Mesendoderm (in vitro differentiated cells): ENCODE measurements at regions not wholly inside any gene's neighbourhood (a gene's known extent, or its start where the extent isn't known, plus 50 kb on each side); places are given as distances from the start of the nearest gene placed in this dataset.

Experiments used
- DNase-seq: peaks from one replicate; pipeline ENCODE4 v3.0.0; 2013
- H2AK5ac ChIP-seq: 2 replicates; pipeline ENCODE4 v1.6.1; 2013; ENCODE audit warnings: low read length, inconsistent platforms
- H2BK120ac ChIP-seq: 2 replicates; pipeline ENCODE4 v1.6.1; 2013; ENCODE audit warnings: low read depth, mild to moderate bottlenecking, low read length, moderate library complexity, mixed read lengths
- H2BK15ac ChIP-seq: replicated peaks from 2 replicates; pipeline ENCODE4 v1.6.1; 2013; ENCODE audit warnings: low read depth, mild to moderate bottlenecking, moderate library complexity
- H2BK5ac ChIP-seq: 2 replicates; pipeline ENCODE4 v1.6.1; 2013; ENCODE audit warnings: low read length, inconsistent platforms
- H3K18ac ChIP-seq: 2 replicates; pipeline ENCODE4 v1.6.1; 2013; ENCODE audit warnings: mild to moderate bottlenecking, low read length, mixed read lengths
- H3K23ac ChIP-seq: one replicate; pipeline ENCODE4 v1.6.1; 2013; ENCODE audit warnings: low read length
- H3K27ac ChIP-seq: 2 replicates; pipeline ENCODE4 v1.5.1; 2013; ENCODE audit warnings: low read depth, mild to moderate bottlenecking, inconsistent platforms, low read length, moderate library complexity
- H3K27me3 ChIP-seq: 2 replicates; pipeline ENCODE4 v1.6.1; 2013; ENCODE audit warnings: low read length, control low read depth, mild to moderate bottlenecking, inconsistent platforms; ENCODE audit not compliant: insufficient read depth, poor library complexity
- H3K36me3 ChIP-seq: 2 replicates; pipeline ENCODE4 v1.6.1; 2013; ENCODE audit warnings: low read length, inconsistent platforms; ENCODE audit not compliant: control insufficient read depth, insufficient read depth
- H3K4ac ChIP-seq: one replicate; pipeline ENCODE4 v1.6.1; 2013; ENCODE audit warnings: low read depth, mild to moderate bottlenecking, low read length, moderate library complexity
- H3K4me1 ChIP-seq: 2 replicates; pipeline ENCODE4 v1.6.1; 2013; ENCODE audit warnings: low read depth, low read length, inconsistent platforms; ENCODE audit not compliant: control insufficient read depth
- H3K4me2 ChIP-seq: 2 replicates; pipeline ENCODE4 v1.6.1; 2013; ENCODE audit warnings: low read length
- H3K4me3 ChIP-seq: 2 replicates; pipeline ENCODE4 v1.5.1; 2013; ENCODE audit warnings: mild to moderate bottlenecking, low read length
- H3K56ac ChIP-seq: one replicate; pipeline ENCODE4 v1.6.1; 2013; ENCODE audit warnings: low read length
- H3K79me1 ChIP-seq: 2 replicates; pipeline ENCODE4 v1.6.1; 2013; ENCODE audit warnings: low read length, inconsistent platforms
- H3K79me2 ChIP-seq: 2 replicates; pipeline ENCODE4 v1.6.1; 2013; ENCODE audit warnings: mild to moderate bottlenecking, low read length; ENCODE audit not compliant: control insufficient read depth, insufficient read depth
- H3K9ac ChIP-seq: 2 replicates; pipeline ENCODE4 v1.6.1; 2013; ENCODE audit warnings: low read length, inconsistent platforms
- H4K5ac ChIP-seq: one replicate; pipeline ENCODE4 v1.6.1; 2013; ENCODE audit warnings: low read length
- H4K8ac ChIP-seq: one replicate; pipeline ENCODE4 v1.6.1; 2013; ENCODE audit warnings: low read depth, mild to moderate bottlenecking, control low read depth, low read length, moderate library complexity
- WGBS: extraction: QIAGEN DNeasy Blood & Tissue Kit; methylation state at CpG from one replicate; pipeline ENCODE4 v1.1.7; 2013; ENCODE audit warnings: low lambda C conversion rate, missing lambda C conversion rate; ENCODE audit not compliant: insufficient coverage; ENCODE audit errors: extremely low coverage; 5-methylcytosine and 5-hydroxymethylcytosine counted together

DNA sequence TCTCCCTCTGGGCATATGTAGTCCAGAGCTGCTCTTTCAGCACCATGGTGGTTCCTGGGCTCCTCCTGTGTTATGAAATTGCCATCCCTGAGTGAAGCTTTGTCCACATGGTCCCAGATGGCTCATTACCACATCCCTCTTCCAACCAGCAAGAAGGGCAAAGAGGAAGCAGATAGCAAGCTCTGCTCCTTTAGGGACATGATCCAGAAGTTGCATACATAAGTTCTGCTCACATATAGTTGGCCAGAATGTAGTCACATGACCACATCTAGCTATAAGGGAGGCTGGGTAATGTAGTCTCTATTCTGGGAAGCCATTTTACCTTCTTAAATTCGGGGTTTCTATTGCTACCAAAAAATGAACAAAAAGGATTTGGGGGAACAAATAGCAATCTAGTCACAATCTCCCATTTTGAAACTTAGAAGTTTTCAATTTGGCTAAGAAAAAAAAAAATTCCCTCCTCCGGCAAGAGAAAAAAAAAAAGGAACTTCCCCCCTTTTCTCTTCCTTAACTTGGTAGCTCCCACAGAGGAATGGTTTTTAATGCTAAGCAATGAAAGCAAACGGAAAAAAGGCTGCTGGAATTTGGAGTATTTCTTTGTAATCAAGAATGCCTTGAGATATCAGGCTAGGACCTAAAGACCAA lies 88.2 kb upstream of the USP9X start:
- Histone ChIP-seq H2AK5ac (no peak overlapping the region), H3K79me1 (no peaks in the 10 kb centered on the region), H2BK5ac (no peak overlapping the region), H3K27me3 (no peaks in the 10 kb centered on the region), H3K27ac (no peak overlapping the region), H2BK120ac (no peak overlapping the region), H4K8ac (no peak overlapping the region), H3K9ac (no peak overlapping the region), H3K4me3 (no peak overlapping the region), H3K23ac (no peak overlapping the region), H2BK15ac (no peak overlapping the region), H3K36me3 (no peaks in the 10 kb centered on the region), H3K4ac (no peak overlapping the region), H4K5ac (no peak overlapping the region), H3K56ac (peak overlapping the region; percentile 79), H3K79me2 (no peaks in the 10 kb centered on the region), H3K4me2 (no peak overlapping the region), H3K4me1 (peaks cover 1% of the 10 kb centered on the region), H3K18ac (no peak overlapping the region)
- no CpG with 5 or more reads among the region's 3 CpGs for WGBS
- DNase-seq, result peak; percentile 80

DNA sequence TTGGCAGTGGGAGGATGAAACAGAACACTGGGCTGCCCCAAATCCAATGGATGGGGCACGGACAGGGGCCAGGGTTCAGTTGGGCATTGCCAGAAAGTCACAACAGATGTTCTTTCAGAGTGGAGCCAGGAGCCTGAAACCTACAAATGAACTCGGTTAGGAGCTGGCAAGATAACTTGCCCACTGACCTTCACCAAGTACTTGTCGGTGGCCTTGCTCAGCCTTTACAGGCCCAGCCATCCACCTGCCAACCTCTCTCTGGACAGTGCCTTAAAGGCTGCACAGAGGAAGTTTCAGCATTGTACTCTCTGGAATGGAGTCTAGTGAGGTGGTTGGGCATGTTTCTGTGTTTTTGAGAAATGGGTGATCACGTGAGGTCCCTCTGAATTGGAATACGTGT lies 87.1 kb upstream of the USP9X start:
- Histone ChIP-seq H2AK5ac (no peak overlapping the region), H3K18ac (no peak overlapping the region), H2BK15ac (no peak overlapping the region), H2BK5ac (no peak overlapping the region), H3K4ac (no peak overlapping the region), H3K23ac (no peak overlapping the region), H3K27ac (no peak overlapping the region), H3K27me3 (no peaks in the 10 kb centered on the region), H3K9ac (no peak overlapping the region), H2BK120ac (no peak overlapping the region), H4K8ac (no peak overlapping the region), H3K56ac (no peak overlapping the region), H3K4me3 (no peak overlapping the region), H3K79me1 (no peaks in the 10 kb centered on the region), H3K4me2 (no peak overlapping the region), H3K79me2 (no peaks in the 10 kb centered on the region), H3K4me1 (peaks cover 1% of the 10 kb centered on the region), H4K5ac (no peak overlapping the region), H3K36me3 (no peaks in the 10 kb centered on the region)
- WGBS, result no CpG with 5 or more reads among the region's 5 CpGs
- no peak for DNase-seq

- Histone ChIP-seq H3K9ac (no peak overlapping the region), H3K4me3 (no peak overlapping the region), H2BK5ac (no peak overlapping the region), H3K36me3 (no peaks in the 10 kb centered on the region), H3K27me3 (no peaks in the 10 kb centered on the region), H3K18ac (no peak overlapping the region), H3K27ac (no peak overlapping the region), H3K56ac (no peak overlapping the region), H2BK15ac (no peak overlapping the region), H4K8ac (no peak overlapping the region), H3K4me2 (no peak overlapping the region), H3K79me1 (no peaks in the 10 kb centered on the region), H3K4ac (no peak overlapping the region), H4K5ac (no peak overlapping the region), H3K23ac (no peak overlapping the region), H3K4me1 (peaks cover 1% of the 10 kb centered on the region), H2AK5ac (no peak overlapping the region), H2BK120ac (no peak overlapping the region), H3K79me2 (no peaks in the 10 kb centered on the region)
- DNase-seq, result no peak
These were observed 83.9 kb upstream of the USP9X start for GRCh38 chrX:41001327-41001726.

DNA sequence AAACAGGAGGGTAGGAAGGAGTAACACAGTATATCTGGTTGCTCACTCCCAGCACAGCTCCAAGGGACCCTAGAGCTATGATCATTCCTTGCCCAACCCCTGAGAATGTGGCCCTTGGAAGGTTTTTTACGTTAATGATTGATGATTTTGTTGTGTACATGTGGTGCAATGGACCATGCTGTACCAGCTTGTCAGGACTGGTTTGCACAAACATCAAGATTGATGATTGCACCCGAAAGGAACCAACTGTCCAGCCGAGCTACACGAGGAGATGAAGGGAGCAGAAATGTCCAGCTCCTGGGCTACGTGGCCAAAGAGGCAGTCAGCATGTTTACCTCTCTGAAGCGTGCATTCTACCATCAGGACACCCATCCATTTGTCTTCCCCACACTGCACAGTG lies 83.2 kb upstream of the USP9X start:
- Histone ChIP-seq H3K4me3 (no peak overlapping the region), H3K27ac (no peak overlapping the region)

GRCh38 chrX:41003506-41004270 lies 81.6 kb upstream of the USP9X start:
- Histone ChIP-seq H4K8ac (no peak overlapping the region), H3K9ac (no peak overlapping the region), H2BK15ac (no peak overlapping the region), H3K4me1 (no peaks in the 10 kb centered on the region), H3K18ac (no peak overlapping the region), H3K79me2 (no peaks in the 10 kb centered on the region), H3K27ac (no peak overlapping the region), H3K36me3 (no peaks in the 10 kb centered on the region), H4K5ac (no peak overlapping the region), H2BK120ac (no peak overlapping the region), H3K23ac (no peak overlapping the region), H2AK5ac (no peak overlapping the region), H3K4ac (no peak overlapping the region), H3K56ac (no peak overlapping the region), H3K79me1 (no peaks in the 10 kb centered on the region), H3K4me3 (no peak overlapping the region), H3K27me3 (no peaks in the 10 kb centered on the region), H2BK5ac (no peak overlapping the region), H3K4me2 (no peak overlapping the region)
- no CpG with 5 or more reads among the region's 3 CpGs for WGBS
- DNase-seq, result no peak

More for the DNA sequence above, 83.2 kb upstream of the USP9X start:
- Histone ChIP-seq H2AK5ac (no peak overlapping the region), H2BK15ac (no peak overlapping the region), H3K27me3 (no peaks in the 10 kb centered on the region), H3K18ac (no peak overlapping the region), H4K8ac (no peak overlapping the region), H2BK5ac (no peak overlapping the region), H3K4me2 (no peak overlapping the region), H3K79me1 (no peaks in the 10 kb centered on the region), H3K79me2 (no peaks in the 10 kb centered on the region), H3K56ac (no peak overlapping the region), H3K36me3 (no peaks in the 10 kb centered on the region), H3K23ac (no peak overlapping the region), H3K4ac (no peak overlapping the region), H4K5ac (no peak overlapping the region), H3K9ac (no peak overlapping the region), H3K4me1 (no peaks in the 10 kb centered on the region), H2BK120ac (no peak overlapping the region)
- no peak for DNase-seq
- WGBS, result no CpG with 5 or more reads among the region's 6 CpGs
